Gastroesophageal sphincter (tissue), 3 donors: ENCODE measurements at regions not wholly inside any gene's neighbourhood (a gene's known extent, or its start where the extent isn't known, plus 50 kb on each side); places are given as distances from the start of the nearest gene placed in this dataset.

Source experiments
- EP300 ChIP-seq: sonication (generic); formaldehyde crosslinking; IDR thresholded peaks from one replicate; pipeline ENCODE4 v1.6.1; 2017; ENCODE audit warnings: antibody characterized with exemption, mild to moderate bottlenecking
- POLR2A ChIP-seq, 2 donors: fragments of 450-650 bp; IDR thresholded peaks; one replicate each; pipeline ENCODE4 v1.6.1; 2017; ENCODE audit warnings: antibody characterized with exemption in 2 of 2, mild to moderate bottlenecking in 2 of 2, moderate library complexity in 1 of 2
- POLR2AphosphoS5 ChIP-seq: sonication (generic); formaldehyde crosslinking; IDR thresholded peaks from one replicate; pipeline ENCODE4 v1.6.1; 2017; ENCODE audit warnings: antibody characterized with exemption
- TF ChIP-seq, protein P1 (sequence below), 4 experiments: fragments of 200-600 bp in 2 of 4; fragments of 450-650 bp in 2 of 4; sonication (generic) in 1 of 4; IDR thresholded peaks; one replicate each; pipeline ENCODE4 v1.5.1; 2017 to 2019; ENCODE audit warnings: antibody characterized with exemption in 4 of 4, mild to moderate bottlenecking in 2 of 4, moderate library complexity in 2 of 4

DNA sequence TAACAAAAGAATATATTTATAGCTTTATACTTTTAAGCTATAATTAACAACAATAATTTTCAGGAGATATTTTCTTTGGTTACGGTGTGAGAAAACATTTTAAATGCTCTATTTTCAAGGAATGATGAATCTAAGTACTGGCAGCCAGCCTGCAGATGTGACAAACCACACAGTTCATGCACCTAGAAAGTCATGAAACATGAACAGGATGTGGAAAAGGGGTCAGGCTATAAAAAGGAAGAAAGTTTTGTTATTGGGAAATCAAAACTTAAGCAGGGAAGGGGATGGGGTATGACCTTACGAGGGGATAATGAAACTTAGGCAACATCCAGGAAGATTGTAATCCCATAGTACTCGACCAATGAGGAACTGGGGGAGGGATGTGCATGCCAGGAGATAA lies 508.7 kb upstream of the GRAMD2B start:
- TF ChIP-seq, protein P1, sequence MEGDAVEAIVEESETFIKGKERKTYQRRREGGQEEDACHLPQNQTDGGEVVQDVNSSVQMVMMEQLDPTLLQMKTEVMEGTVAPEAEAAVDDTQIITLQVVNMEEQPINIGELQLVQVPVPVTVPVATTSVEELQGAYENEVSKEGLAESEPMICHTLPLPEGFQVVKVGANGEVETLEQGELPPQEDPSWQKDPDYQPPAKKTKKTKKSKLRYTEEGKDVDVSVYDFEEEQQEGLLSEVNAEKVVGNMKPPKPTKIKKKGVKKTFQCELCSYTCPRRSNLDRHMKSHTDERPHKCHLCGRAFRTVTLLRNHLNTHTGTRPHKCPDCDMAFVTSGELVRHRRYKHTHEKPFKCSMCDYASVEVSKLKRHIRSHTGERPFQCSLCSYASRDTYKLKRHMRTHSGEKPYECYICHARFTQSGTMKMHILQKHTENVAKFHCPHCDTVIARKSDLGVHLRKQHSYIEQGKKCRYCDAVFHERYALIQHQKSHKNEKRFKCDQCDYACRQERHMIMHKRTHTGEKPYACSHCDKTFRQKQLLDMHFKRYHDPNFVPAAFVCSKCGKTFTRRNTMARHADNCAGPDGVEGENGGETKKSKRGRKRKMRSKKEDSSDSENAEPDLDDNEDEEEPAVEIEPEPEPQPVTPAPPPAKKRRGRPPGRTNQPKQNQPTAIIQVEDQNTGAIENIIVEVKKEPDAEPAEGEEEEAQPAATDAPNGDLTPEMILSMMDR (IDR thresholded peaks at IDR 0.05): no peak
- no peak for TF ChIP-seq POLR2A (IDR thresholded peaks at IDR 0.05)
- no peak for TF ChIP-seq EP300
- TF ChIP-seq POLR2AphosphoS5: no peak
